ENCODE measurements at regions not wholly inside any gene's neighbourhood (a gene's known extent, or its start where the extent isn't known, plus 50 kb on each side); places are given as distances from the start of the nearest gene placed in this dataset.

- TF ChIP-seq CTCF (IDR thresholded peaks at IDR 0.05; ENCODE audit: low read length): no peak
- no peak for TF ChIP-seq EZH2 (optimal IDR thresholded peaks at IDR 0.05; ENCODE audit: low read depth, low read length)
- no peak for TF ChIP-seq EZH2phosphoT487 (IDR thresholded peaks at IDR 0.05; ENCODE audit: low read length)
Measured at GRCh38 chr5:39497322-39497721, 72.5 kb upstream of the DAB2 start.

All from MM.1S (cell line).